ENCODE measurements at regions not wholly inside any gene's neighbourhood (a gene's known extent, or its start where the extent isn't known, plus 50 kb on each side); places are given as distances from the start of the nearest gene placed in this dataset.

DNA sequence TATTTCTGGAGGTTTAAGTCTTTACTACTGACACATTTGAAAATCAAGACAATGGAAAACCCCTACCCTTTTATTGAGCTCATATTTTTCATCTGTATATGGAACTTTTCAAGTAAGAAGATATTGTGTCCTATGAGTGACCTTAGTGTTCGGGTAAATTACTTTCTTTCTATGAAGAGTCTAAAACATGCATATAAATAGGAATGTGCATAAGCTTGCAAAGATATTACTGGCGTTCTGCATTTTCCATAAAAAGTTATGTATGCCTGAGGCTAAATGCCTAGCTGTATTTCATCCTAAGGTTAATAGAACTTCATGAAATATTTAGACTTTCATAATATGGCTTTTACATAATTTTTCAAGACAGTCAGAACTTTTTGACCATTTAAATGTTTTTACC lies 495.8 kb upstream of the ADAMTS5 start:
- no peak for DNase-seq

DNA sequence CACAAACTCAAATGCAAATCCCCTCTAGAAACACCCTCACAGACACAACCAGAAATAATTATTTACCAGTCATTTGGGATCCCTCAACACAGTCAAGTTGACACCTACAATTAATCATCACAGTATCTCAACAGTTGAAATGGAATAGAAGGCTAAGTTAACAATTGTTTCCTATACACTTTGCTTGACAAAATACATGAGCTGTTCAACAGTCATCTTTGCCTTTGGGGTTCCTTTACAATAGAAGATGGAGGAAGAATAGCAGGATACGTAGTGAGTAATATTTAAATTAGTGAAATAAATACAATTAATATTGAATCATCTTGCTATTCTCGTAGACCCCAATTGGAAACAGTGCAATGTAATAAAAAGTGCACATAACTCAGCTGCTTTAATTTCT lies 487.3 kb upstream of the ADAMTS5 start:
- DNase-seq, result no peak
- Histone ChIP-seq H3K4me1 (peaks cover 0 to 3% (median 0%) of the 10 kb centered on the region in 4 donors), H3K9me3 (no peaks in the 10 kb centered on the region), H3K27me3 (no peaks in the 10 kb centered on the region), H3K36me3 (no peaks in the 10 kb centered on the region), H3K27ac (no peak overlapping the region), H3K4me3 (no peak overlapping the region)
- TF ChIP-seq, protein P1, sequence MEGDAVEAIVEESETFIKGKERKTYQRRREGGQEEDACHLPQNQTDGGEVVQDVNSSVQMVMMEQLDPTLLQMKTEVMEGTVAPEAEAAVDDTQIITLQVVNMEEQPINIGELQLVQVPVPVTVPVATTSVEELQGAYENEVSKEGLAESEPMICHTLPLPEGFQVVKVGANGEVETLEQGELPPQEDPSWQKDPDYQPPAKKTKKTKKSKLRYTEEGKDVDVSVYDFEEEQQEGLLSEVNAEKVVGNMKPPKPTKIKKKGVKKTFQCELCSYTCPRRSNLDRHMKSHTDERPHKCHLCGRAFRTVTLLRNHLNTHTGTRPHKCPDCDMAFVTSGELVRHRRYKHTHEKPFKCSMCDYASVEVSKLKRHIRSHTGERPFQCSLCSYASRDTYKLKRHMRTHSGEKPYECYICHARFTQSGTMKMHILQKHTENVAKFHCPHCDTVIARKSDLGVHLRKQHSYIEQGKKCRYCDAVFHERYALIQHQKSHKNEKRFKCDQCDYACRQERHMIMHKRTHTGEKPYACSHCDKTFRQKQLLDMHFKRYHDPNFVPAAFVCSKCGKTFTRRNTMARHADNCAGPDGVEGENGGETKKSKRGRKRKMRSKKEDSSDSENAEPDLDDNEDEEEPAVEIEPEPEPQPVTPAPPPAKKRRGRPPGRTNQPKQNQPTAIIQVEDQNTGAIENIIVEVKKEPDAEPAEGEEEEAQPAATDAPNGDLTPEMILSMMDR (IDR thresholded peaks at IDR 0.05), result no peak
- TF ChIP-seq POLR2A (IDR thresholded peaks at IDR 0.05), result no peak

More for the DNA sequence above, 495.8 kb upstream of the ADAMTS5 start:
- no peak for TF ChIP-seq POLR2A (IDR thresholded peaks at IDR 0.05)
- H3K27ac ChIP-seq, result no peak overlapping the region
- H3K4me1 ChIP-seq, result no peaks in the 10 kb centered on the region
- no peaks in the 10 kb centered on the region for H3K9me3 ChIP-seq
- H3K27me3 ChIP-seq, result no peaks in the 10 kb centered on the region
- H3K36me3 ChIP-seq, result no peaks in the 10 kb centered on the region
- H3K4me3 ChIP-seq, result no peak overlapping the region

DNA sequence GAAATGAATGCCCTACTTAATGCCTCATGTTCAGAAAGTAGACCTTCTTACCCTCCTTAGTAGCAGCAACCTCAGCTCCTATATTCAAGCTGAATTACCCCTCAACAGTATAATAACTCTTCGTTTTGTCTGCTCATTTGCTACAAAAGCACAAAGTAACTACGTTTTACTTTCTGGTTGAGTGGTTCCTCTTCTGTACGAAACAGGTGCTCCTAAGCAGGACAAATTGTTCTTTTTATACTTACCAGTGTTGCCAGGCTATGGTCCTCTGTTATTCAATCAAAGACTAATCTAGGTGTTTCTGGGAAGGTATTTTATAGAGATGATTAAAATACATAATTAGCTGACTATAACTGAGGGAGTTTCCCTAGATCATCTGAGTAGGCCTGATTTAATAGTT lies 484.2 kb upstream of the ADAMTS5 start:
- Histone ChIP-seq H3K36me3 (no peaks in the 10 kb centered on the region), H3K4me3 (no peak overlapping the region), H3K4me1 (peaks cover 0 to 3% (median 0%) of the 10 kb centered on the region in 4 donors), H3K9me3 (no peaks in the 10 kb centered on the region), H3K27ac (no peak overlapping the region), H3K27me3 (no peaks in the 10 kb centered on the region)
- TF ChIP-seq POLR2A (IDR thresholded peaks at IDR 0.05), result no peak
- TF ChIP-seq, protein P1 (IDR thresholded peaks at IDR 0.05), result no peak
- DNase-seq, result no peak

DNA sequence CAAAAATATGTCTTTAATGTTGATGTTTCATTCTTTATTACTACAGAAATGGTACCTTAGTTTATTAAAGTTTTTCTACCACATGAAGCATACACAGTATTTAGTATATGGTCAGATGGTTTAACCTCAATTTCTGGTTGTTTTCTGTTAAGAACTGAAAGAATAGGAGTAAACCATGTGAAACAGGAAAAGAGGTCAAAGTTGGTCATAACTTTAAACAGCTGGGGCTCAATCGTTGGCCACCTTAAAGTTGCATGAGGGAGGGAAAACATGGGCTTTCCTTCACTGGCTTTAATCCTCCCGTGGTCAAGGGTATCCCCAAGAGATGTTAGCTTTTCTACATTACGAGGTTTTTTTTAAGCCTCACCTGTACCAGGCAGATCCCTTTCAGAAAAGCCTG lies 483.3 kb upstream of the ADAMTS5 start:
- Histone ChIP-seq H3K4me3 (no peak overlapping the region), H3K9me3 (no peaks in the 10 kb centered on the region)
- no peak for TF ChIP-seq POLR2A (IDR thresholded peaks at IDR 0.05)
- TF ChIP-seq, protein P1 (IDR thresholded peaks at IDR 0.05), result no peak

DNA sequence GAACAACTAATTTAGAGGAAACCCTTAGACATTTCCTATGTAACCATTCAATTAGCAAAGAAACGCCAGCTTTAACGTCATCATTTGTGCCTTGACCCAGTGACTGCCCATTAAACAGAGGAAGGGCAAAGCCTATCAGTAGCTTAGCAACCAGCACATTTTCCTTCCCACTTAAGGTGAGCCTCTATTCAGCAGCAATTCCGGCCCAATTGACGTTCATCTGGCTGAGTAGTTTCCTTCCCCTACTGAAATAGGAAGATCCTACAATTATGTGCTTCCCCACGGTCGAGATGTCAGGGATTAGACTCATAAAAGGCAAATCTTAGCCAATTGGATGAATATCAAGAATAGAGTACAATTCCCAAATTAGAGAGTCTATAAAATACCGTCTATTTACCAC lies 482.1 kb upstream of the ADAMTS5 start:
- DNase-seq, result no peak
- no peak for TF ChIP-seq POLR2A (IDR thresholded peaks at IDR 0.05)
- TF ChIP-seq, protein P1 (IDR thresholded peaks at IDR 0.05), result no peak
- H3K36me3 ChIP-seq, result no peaks in the 10 kb centered on the region
- no peaks in the 10 kb centered on the region for H3K27me3 ChIP-seq
- H3K4me3 ChIP-seq, result no peak overlapping the region
- H3K9me3 ChIP-seq, result no peaks in the 10 kb centered on the region
- H3K4me1 ChIP-seq, result peaks cover 0 to 3% (median 0%) of the 10 kb centered on the region in 4 donors
- H3K27ac ChIP-seq, result no peak overlapping the region

More for the DNA sequence above, 483.3 kb upstream of the ADAMTS5 start:
- H3K27ac ChIP-seq, result no peak overlapping the region
- H3K4me1 ChIP-seq, result peaks cover 0 to 3% (median 0%) of the 10 kb centered on the region in 4 donors
- DNase-seq, result no peak
- no peaks in the 10 kb centered on the region for H3K36me3 ChIP-seq
- H3K27me3 ChIP-seq, result no peaks in the 10 kb centered on the region

DNA sequence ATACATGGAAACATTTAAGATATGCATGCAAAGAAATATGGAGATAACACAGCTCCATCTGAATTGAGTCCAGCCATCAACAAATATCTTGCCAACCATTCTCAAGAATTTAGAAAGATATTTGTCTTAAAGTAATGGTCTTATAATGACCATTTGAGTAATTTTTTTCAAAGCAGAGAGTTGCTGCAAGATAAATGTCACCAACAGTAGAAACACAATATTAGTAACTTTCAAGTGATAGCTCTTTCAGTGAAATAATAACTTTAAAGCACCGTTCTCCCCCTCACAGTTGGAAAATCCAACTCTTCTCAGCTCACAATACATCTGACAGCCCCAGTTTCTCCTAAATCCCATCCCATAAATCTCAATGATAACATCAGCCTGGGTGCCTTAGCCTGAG lies 481.0 kb upstream of the ADAMTS5 start:
- DNase-seq, result no peak
- Histone ChIP-seq H3K4me3 (no peak overlapping the region), H3K36me3 (no peaks in the 10 kb centered on the region), H3K9me3 (no peaks in the 10 kb centered on the region), H3K27me3 (no peaks in the 10 kb centered on the region), H3K27ac (no peak overlapping the region), H3K4me1 (peaks cover 0 to 3% (median 0%) of the 10 kb centered on the region in 4 donors)
- no peak for TF ChIP-seq POLR2A (IDR thresholded peaks at IDR 0.05)
- TF ChIP-seq, protein P1 (IDR thresholded peaks at IDR 0.05), result no peak
